Activated T-cell treated with anti-CD3 and anti-CD28 coated beads for 1 hour (primary cell): ENCODE measurements at regions not wholly inside any gene's neighbourhood (a gene's known extent, or its start where the extent isn't known, plus 50 kb on each side); places are given as distances from the start of the nearest gene placed in this dataset.

ENCODE experiments used
- DNase-seq: peaks from one replicate; pipeline ENCODE4 v3.0.0-alpha.2; 2020; ENCODE audit warnings: low read depth

DNA sequence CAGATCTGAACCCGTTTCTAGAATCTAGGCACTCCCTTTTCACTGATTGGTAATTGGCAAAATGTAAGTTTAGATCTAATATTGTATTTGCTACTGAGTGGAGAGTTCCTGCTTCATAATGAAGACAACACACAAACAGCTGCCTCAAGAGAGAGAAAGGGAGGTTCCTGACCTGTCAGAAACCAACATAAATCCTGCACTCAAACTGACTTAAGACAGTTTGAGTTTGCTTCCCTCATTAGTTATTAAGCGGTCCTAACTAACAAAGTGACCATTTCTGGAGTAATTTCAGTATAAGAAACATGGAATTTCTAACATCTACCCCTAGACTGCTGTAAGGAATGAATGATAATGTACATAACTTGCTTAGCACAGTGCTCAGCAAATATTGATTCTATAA is 191.2 kb downstream of the METTL4 start:
- DNase-seq = no peak

DNA sequence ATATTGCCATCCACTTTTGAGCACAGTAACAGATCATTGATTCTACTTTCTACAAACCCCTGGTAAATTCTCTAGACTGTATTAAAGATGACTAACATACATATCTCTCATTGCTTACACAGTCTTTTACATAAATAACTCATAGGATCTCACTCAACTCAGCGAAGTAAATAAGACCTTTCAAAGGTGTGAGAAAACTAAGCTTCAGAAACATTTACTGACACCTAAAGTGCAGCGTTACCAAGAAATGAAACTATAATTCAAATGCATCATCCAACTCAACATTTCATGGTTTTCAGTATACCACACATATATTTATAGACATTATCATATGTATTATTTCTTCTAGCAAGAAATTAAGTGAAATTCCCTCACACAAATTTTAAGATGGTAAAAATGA is 189.8 kb downstream of the METTL4 start:
- no peak for DNase-seq

DNA sequence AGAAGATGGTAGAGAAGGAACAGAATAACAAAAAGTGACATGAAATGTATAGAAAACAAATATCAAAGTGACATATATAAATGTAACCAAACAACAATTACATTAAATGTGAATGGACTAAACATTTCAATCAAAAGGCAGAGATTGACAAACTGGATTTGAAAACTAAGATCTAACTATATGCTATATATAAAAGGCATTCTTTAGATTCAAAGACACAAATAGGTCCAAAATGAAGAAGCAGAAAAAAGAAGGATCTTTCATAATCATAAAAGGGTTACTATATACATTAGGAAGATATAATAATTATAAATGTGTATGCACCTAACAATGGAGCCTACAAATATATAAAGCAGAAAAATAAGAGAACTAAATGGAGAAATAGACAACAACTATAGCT is 183.7 kb downstream of the METTL4 start:
- DNase-seq = no peak

DNA sequence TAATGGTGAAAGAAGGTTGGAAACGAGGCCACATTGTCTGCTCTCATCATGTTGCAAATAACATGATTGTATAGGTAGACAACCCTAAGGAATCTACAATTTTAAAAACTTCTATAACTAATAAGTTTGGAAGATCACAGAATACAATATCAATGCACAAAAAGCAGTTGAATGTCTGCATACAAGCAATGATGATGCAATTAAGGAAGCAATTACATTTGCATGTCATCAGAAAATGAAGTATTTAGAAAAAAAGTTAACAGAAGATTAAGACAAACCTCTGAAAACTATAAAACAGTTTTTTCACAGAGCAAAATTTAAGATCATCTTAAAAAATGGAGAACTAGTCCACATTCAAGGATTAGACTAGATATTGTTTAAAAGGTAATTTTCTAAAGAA is 181.1 kb downstream of the METTL4 start:
- DNase-seq = no peak

DNA sequence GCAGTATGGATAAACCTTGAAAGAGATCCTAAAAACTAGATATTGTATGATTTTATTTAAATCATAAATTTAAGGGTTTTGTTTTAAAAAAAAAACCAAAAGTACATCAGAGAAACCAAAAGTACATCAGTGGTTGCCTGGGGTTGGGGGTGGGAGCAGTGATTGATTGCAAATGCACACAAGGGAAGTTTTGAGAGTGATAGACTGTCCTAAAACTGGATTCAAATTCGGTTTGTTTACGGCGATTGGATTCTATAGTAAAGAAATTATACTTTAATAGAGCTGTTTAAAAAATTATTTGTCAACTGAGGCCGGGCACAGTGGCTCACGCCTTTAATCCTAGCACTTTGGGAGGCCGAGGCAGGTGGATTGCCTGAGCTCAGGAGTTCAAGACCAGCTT is 179.8 kb downstream of the METTL4 start:
- no peak for DNase-seq

DNA sequence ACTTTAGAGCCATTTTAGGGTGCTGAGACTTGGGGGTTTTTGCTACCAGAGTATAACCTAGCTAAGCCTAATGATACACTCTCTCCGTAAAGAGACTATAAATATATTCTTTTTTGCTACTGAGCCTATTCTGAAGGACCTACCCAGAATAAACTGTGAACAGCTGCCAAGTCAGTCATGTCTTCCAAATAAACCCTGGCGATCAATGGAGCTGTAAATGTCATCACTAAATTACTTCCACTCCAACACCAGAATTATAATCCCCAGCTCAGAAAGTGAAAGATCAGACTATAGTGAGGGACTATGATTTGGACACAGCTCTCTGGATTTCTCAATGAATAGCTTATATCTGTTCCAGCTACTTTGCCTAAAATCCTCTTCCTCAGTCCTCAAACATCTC is 178.9 kb downstream of the METTL4 start:
- DNase-seq = no peak

DNA sequence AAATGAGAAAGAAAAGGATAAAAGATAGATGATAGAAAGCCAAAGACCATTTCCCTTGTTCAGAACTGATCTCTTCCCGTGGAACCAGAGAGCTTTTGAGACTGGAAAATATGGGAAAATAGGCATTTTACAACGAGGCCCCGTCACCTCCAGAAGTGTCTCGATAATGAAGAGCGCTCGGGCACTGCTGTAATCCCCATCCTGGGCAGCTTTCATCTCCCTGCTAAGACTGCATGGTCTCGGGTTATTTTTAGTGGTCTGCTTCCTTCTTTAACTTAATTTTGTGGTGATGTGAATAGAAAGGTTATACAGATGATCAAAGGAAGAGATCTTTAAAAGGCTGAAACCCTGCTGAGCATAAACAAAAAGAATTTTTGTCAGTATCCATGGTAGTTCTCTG is 176.6 kb downstream of the METTL4 start:
- DNase-seq = no peak

DNA sequence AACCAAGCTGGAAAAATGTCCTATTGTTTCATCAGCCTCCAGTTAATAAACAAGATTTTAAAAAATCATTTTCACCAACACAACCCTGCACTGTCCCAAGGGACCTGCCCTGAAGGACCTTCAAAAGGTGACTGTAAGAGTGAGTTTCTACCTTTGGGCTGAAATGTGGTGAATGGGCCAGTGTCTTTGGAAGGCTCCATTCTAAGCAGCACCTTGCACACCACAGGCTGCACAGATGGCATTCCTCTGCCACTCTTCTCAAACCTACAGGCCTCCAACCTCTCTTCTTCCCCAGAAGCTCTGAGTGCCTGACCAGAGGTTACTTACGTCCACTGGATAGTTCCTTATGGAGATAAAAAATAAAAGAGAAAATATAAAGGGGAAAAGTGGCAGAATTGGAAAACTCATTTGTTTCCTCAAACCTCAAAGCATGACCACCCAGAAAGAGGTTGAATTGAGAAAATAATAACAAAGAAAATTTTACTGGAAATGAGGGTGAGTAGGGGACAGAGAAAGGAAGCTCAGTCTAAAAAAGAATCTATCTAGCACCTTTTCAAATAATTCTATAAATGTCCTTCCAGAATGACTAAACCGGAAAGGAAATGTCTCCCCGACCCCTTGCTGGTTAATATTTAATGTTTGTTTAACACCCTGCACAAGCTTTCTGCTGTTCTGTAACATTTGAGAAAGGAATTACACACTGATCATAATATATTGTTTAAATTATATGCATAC is 175.7 kb downstream of the METTL4 start:
- no peak for DNase-seq

DNA sequence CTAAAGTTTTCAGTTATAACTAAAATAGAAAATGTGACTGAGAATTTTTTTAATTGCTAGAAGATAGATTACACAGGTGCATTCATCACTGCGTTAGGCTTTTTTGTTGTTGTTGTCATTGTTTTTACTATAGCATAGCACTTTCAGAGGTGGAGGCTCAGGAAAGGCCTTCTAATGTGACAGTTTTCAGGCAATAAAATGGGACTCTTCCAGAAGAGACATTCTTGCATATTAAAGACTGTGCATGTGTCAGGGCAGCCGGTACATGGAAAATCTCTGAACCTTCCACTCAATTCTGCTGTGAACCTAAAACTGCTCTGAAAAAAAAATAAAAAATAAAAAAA is 175.2 kb downstream of the METTL4 start:
- no peak for DNase-seq

DNA sequence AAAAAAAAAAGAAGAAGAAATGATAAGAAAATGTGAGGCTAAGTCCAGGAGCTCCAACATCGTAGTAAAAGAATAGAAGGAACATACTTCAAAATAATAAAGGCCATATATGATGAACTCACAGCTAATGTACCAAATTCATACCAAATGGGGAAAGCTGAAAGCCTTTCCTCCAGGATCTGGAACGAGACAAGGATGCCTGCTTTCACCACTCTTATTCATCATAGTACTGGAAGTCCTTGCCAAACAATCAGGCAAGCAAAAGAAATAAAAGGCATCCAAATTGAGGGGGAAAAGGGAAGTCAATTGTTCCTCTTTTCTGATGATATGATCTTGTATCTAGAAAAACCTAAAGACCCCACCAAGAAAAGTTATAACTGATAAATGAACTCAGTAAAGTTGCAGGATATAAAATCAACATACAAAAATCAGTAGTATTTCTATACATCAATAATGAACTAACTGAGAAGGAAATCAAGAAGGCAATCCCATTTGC is 170.6 kb downstream of the METTL4 start:
- no peak for DNase-seq

DNA sequence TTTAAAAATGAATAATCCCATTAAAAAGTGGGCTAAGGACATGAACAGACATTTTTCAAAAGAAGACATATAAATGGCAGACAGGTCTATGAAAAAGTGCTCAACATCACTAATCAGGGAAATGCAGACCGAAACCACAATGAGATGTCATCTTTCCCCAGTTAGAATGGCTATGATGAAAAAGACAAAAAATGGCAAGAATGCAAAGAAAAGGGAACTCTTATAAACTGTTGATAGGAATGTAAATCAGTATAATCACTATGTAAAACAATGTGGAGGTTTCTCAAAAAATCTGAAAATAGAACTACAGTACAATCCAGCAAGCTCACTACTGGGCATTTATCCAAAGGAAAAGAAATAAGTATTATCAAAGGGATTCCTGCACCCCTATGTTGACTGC is 169.2 kb downstream of the METTL4 start:
- no peak for DNase-seq

DNA sequence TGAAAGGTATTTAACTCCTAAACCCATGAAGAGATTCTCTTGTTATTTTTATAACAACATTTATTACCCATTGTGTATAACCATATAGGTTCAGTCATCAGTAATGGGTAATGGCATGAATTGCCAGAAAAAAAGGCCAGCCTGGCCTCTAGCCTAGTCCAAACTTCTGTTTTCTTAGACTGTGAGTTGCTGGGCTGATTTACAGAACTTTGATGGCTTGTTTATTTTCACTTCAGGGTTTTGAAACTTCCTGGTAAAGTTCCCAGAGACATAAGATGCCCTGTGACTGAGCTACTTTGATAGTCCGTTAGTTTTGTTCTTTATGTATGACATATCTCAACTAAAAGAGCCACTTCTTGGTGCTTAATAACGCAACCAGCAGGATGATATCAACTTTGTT is 164.8 kb downstream of the METTL4 start:
- no peak for DNase-seq

DNA sequence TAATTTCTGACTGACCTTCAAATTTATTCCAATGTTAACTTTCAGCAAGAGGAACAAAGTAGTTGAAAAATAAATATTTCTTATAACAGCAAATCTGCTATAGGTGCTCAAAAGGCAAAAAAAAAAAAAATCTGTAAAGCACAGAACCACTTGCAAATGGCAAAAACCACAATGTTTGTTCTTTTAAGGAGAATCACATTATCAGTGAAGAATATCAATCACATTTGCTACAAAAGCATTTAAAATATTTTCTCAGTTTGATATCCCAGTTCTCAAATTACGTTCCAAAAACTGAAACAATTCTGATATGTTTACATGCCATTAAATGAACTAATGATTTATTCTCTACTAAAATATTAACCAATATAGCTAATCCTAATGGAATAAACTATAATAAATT is 163.3 kb downstream of the METTL4 start:
- no peak for DNase-seq

DNA sequence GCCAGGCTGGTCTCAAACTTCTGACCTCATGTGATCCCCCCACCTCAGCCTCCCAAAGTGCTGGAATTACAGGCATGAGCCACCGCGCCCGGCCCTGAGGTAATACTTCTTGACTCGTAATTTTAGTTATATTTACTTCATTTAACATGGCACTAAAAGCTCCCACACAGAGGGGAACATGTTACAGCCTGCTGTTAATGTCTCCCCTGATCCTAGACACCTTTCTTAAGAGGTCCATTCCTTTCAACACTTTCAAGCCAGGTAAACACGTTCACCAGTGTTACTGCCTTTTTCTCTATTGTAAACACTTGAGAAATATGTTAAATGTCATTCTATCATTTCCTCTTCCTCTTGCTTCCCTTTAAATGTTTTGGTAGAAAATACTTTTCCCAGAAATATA is 161.4 kb downstream of the METTL4 start:
- DNase-seq = no peak

DNA sequence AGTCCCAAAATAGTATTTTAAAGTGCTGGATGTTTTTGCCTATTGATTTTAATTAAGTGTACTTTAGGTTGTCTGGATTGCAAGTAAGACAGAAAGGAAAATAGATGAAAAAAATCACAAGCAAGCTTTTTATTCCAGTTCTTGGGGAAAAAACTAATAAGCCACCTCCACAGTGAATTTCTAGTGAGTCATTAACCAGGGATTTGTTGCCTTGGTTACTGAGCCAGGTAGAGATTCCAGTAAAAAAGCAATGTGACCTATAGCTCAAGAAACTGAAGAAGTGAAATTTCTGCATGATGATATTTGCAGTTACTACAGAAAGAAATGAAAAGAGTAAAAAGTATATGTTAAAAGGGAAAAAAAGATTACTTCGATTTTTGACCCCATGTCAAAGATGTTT is 160.6 kb downstream of the METTL4 start:
- no peak for DNase-seq

DNA sequence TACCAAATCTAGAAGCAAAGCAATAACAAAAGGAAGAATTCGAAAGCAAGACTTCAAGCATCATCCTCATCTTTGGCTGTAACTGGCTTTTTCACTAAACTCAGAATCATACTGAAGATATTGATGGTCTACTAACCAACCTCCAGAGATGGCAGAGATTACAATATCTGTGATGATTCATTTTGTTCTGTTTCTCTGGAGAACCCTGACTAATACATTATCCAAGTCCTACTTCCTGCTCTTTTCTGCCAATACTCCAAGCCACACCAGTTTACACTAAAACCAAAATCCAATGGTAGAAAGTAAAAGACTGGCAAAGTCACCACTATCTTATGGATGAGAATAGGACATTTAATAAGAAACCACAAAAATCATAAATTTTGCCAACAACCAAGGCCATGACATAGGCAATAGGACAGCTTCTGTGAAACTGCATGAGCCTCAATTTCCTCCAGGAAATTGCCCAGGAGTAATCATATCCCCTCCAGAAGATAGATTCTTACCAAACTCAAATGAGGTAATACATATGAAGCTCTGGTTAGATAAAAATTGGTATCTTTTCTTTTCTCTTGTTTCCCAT is 159.8 kb downstream of the METTL4 start:
- no peak for DNase-seq

DNA sequence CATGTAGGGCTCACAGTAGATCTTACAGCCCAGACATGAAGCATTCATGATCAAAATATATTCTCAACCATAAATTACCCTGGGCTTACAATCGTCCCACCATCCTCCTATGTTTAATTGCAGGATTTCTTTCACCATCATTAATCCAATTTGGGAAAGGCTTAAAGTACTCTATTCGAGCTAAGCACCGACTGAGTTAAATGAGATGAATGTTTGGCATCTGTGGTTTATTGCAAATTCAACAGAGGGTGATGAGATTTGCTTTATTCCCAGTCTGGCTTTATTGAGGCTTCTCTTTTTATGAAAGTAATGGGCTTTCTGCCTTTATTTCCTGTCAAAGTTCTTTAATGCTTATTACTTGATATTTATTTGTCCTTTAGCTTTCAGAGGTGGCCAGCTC is 159.0 kb downstream of the METTL4 start:
- DNase-seq = no peak

DNA sequence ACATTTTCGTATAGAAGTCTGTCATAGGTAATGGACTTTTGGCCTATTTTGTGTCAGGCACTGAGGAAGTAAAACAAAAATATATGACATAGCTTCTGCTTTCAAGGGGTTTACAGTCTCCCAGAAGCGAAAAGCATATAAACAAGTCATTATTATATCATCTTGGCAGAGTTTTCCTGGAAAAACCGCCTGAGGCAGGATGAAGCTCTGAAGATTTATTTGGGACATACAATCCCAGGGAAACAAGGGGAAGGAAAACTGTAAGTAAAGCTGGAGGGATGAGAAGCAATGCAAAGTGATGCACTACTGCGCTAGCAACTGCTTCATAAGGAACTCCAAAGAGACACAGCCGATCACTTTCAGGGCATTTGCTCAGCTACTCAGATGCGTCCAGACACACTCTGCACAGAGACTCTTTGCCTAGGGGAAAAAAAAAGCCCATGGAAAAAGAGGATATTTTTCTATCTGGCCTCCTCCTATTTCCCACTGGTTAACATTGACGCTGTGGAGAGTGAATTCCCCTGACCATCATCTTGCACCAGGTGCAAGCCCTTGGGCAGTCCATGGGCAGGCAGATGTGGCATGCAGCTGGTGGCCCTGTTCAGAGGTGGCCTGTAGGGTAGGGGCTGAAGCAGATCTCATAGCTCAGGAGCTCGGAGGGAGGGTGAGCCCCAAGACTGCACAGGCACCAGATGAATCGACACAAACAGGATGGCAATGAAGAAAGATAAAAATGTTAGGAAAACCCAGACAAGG is 158.1 kb downstream of the METTL4 start:
- DNase-seq = no peak

DNA sequence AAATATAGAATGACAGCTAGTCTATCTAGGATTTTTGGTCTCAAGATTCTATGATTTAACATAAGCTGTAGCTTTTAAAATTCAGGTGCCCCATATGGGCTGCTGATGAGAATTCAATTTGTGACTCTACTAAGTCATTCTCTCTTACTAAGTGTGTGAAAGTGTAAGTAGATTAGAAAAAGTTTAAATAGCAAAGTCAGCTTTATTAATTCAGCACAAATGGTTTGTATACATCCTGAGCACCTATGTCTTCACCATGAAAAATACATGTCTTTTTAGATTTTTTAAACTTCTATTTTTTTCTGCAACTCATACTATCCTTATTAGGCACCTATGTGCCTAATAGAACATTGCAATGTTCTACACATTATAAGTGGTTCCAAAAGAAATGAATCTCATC is 157.1 kb downstream of the METTL4 start:
- no peak for DNase-seq

DNA sequence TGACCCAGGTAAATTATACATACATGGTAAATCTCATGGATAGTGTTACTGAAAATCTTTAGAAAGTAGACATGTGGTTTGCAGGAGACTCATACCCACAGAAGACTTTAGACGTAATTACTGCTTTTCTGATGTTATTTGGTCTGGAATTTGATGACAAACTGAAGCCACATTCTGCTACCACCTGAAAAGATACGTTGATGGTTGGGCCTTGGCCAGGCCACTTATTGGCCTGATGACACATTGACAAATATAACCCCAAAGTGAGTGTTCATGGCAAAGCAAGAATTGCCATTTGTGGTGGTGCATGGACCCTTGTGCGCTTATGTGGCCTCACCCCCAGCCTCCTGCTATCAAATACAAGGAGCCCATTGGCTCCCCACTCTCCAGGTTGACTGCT is 155.6 kb downstream of the METTL4 start:
- DNase-seq = no peak

DNA sequence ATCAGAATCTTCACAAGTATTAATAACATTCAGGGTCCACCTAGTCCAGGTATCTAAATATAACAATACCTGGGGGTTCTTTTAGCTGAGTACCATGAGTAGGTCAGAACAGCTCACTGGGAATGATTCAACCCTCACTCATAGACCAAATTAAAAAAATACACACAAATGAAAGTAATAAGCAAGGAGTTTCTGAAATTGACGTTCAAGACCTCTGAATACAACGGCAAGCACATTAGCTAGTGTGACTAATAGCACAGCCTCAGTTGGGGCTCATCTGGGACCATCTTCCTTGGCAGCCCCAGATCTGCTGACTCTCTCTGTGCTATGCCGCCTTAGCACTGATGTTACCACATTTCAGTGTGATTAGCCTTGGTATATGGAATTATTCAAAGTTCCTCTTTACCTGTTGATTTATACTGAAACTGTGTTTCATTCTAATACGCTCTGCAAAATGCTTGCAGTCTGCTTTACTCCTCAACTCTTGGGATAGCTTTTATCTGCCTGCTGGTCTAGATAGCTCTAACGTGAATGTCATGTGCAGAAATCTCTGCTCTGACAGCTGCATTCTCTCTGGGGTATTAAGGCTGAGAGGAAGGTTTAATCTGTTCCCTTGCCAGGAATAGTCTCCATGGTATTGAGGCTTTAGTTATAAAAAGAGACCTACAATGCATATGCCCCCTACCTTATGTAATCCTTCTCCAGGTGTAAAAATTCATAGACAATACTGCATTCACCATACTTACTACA is 153.3 kb downstream of the METTL4 start:
- DNase-seq = no peak

DNA sequence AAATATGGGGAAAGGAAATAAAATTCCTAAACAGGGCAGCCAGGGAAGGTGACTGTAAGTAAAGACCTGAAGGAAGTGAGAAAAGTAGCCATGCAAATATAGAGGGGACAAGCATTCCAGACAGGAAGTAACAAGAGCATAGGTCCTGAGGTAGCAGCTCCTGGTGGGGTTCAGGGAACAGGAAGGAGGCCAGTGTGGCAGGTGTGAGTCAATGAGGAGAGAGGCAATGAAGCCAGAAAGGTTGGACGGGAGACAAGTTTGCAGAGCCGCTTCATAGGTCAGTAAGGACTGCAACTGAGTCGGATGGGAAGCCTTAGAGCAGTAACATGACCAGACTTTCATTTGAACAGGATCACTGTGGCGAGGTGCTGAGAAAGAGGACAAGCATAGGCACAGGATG is 150.9 kb downstream of the METTL4 start:
- no peak for DNase-seq

DNA sequence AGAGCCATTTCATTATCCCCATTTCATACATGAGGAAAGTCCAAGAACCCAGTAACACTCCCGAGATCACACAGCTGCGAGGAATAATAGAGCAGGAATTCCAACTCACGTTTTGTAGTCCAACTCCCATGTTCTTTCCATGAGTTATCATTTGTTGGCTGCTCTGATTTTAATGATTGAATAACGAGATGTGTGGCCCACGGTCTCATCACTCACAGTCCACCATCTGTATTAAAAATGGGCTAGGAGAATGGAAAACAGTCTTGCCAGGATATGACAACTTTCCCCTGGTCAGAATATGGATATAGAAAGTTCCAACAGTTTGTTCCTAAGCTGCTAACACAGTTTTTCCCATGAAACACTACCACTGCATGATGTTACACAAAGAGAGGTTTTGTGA is 147.5 kb downstream of the METTL4 start:
- DNase-seq = no peak
